Muscle layer of duodenum (tissue), 2 donors: ENCODE measurements at regions not wholly inside any gene's neighbourhood (a gene's known extent, or its start where the extent isn't known, plus 50 kb on each side); places are given as distances from the start of the nearest gene placed in this dataset.
"Not testable (repeated sequence)": the region's sequence is repeated elsewhere in the genome, so short reads cannot be mapped to it uniquely, and the experiment has no call there.

Source experiments
- H3K27ac ChIP-seq: one replicate; pipeline ENCODE4 v1.7.0; 2013; ENCODE audit warnings: mild to moderate bottlenecking, low read length
- H3K27me3 ChIP-seq: one replicate; pipeline ENCODE4 v1.7.0; 2013; ENCODE audit warnings: low read depth, mild to moderate bottlenecking, control low read depth, low read length
- H3K36me3 ChIP-seq, 2 donors: one replicate each; pipeline ENCODE4 v1.7.0; 2013; ENCODE audit warnings: low read length in 2 of 2, control low read depth in 1 of 2, mild to moderate bottlenecking in 1 of 2; ENCODE audit not compliant: insufficient read depth in 2 of 2, control insufficient read depth in 1 of 2
- H3K4me1 ChIP-seq, 2 donors: one replicate each; pipeline ENCODE4 v1.7.0; 2013; ENCODE audit warnings: low read length in 2 of 2, mild to moderate bottlenecking in 2 of 2, control low read depth in 1 of 2, moderate library complexity in 1 of 2; ENCODE audit not compliant: insufficient read depth in 2 of 2, control insufficient read depth in 1 of 2
- H3K4me3 ChIP-seq, 2 donors: one replicate each; pipeline ENCODE4 v1.7.0; 2013; ENCODE audit warnings: low read length in 2 of 2, low read depth in 1 of 2, mild to moderate bottlenecking in 1 of 2
- H3K9me3 ChIP-seq, 2 donors: one replicate each; pipeline ENCODE4 v1.7.0; 2013; ENCODE audit warnings: low read length in 2 of 2, control low read depth in 1 of 2, mild to moderate bottlenecking in 1 of 2; ENCODE audit not compliant: control insufficient read depth in 1 of 2
- donor health status: healthy.

- H3K27me3 ChIP-seq: no peaks in the 10 kb centered on the region
- no peaks in the 10 kb centered on the region for H3K4me1 ChIP-seq
- no peak overlapping the region for H3K4me3 ChIP-seq
- H3K36me3 ChIP-seq: no peaks in the 10 kb centered on the region
- H3K27ac ChIP-seq: no peak overlapping the region
- no peaks in the 10 kb centered on the region for H3K9me3 ChIP-seq
Measured at GRCh38 chr2:2590141-2590540, 259.1 kb upstream of the MYT1L start.

GRCh38 chr2:2588777-2589176 is 257.7 kb upstream of the MYT1L start:
- Histone ChIP-seq H3K9me3 (no peaks in the 10 kb centered on the region), H3K27me3 (no peaks in the 10 kb centered on the region), H3K4me3 (no peak overlapping the region), H3K4me1 (no peaks in the 10 kb centered on the region), H3K27ac (no peak overlapping the region), H3K36me3 (no peaks in the 10 kb centered on the region)

GRCh38 chr2:2587354-2587753 is 256.3 kb upstream of the MYT1L start:
- H3K9me3 ChIP-seq: no peaks in the 10 kb centered on the region

GRCh38 chr2:2586931-2587330 is 255.9 kb upstream of the MYT1L start:
- no peak overlapping the region for H3K27ac ChIP-seq
- no peaks in the 10 kb centered on the region for H3K27me3 ChIP-seq
- H3K4me3 ChIP-seq: no peak overlapping the region
- no peaks in the 10 kb centered on the region for H3K4me1 ChIP-seq
- H3K9me3 ChIP-seq: no peaks in the 10 kb centered on the region
- H3K36me3 ChIP-seq: no peaks in the 10 kb centered on the region

More at GRCh38 chr2:2587354-2587753, 256.3 kb upstream of the MYT1L start:
- no peaks in the 10 kb centered on the region for H3K4me1 ChIP-seq
- H3K36me3 ChIP-seq: no peaks in the 10 kb centered on the region
- H3K27ac ChIP-seq: no peak overlapping the region
- no peaks in the 10 kb centered on the region for H3K27me3 ChIP-seq
- no peak overlapping the region for H3K4me3 ChIP-seq

GRCh38 chr2:2586068-2586776 is 255.1 kb upstream of the MYT1L start:
- Histone ChIP-seq H3K27ac (no peak overlapping the region), H3K9me3 (no peaks in the 10 kb centered on the region), H3K27me3 (no peaks in the 10 kb centered on the region), H3K4me3 (no peak overlapping the region), H3K4me1 (no peaks in the 10 kb centered on the region), H3K36me3 (no peaks in the 10 kb centered on the region)

- no peaks in the 10 kb centered on the region for H3K9me3 ChIP-seq
- no peaks in the 10 kb centered on the region for H3K36me3 ChIP-seq
- H3K4me1 ChIP-seq: no peaks in the 10 kb centered on the region
- H3K27me3 ChIP-seq: no peaks in the 10 kb centered on the region
- no peak overlapping the region for H3K4me3 ChIP-seq
- no peak overlapping the region for H3K27ac ChIP-seq
Measured at GRCh38 chr2:2582998-2583545, 252.0 kb upstream of the MYT1L start.

- H3K27me3 ChIP-seq: no peaks in the 10 kb centered on the region
- no peaks in the 10 kb centered on the region for H3K4me1 ChIP-seq
- no peak overlapping the region for H3K27ac ChIP-seq
- no peaks in the 10 kb centered on the region for H3K36me3 ChIP-seq
- H3K9me3 ChIP-seq: no peaks in the 10 kb centered on the region
- H3K4me3 ChIP-seq: no peak overlapping the region
Measured at GRCh38 chr2:2581331-2582159, 250.5 kb upstream of the MYT1L start.

- H3K36me3 ChIP-seq: not testable (repeated sequence)
Measured at GRCh38 chr2:2580841-2581240, 249.8 kb upstream of the MYT1L start.

GRCh38 chr2:2580341-2580740 is 249.3 kb upstream of the MYT1L start:
- H3K27me3 ChIP-seq: no peaks in the 10 kb centered on the region
- H3K36me3 ChIP-seq: no peaks in the 10 kb centered on the region
- H3K4me3 ChIP-seq: no peak overlapping the region
- H3K4me1 ChIP-seq: no peaks in the 10 kb centered on the region
- H3K9me3 ChIP-seq: no peaks in the 10 kb centered on the region
- no peak overlapping the region for H3K27ac ChIP-seq

More at GRCh38 chr2:2580841-2581240, 249.8 kb upstream of the MYT1L start:
- H3K4me3 ChIP-seq, H3K27ac ChIP-seq, H3K27me3 ChIP-seq, H3K9me3 ChIP-seq, H3K4me1 ChIP-seq: not testable (repeated sequence)

GRCh38 chr2:2579814-2580213 is 248.7 kb upstream of the MYT1L start:
- H3K36me3 ChIP-seq: no peaks in the 10 kb centered on the region
- no peaks in the 10 kb centered on the region for H3K4me1 ChIP-seq
- no peak overlapping the region for H3K4me3 ChIP-seq
- no peaks in the 10 kb centered on the region for H3K27me3 ChIP-seq
- H3K27ac ChIP-seq: no peak overlapping the region
- H3K9me3 ChIP-seq: no peaks in the 10 kb centered on the region

GRCh38 chr2:2577407-2577831 is 246.3 kb upstream of the MYT1L start:
- Histone ChIP-seq H3K9me3 (no peaks in the 10 kb centered on the region), H3K4me3 (no peak overlapping the region), H3K36me3 (no peaks in the 10 kb centered on the region), H3K4me1 (no peaks in the 10 kb centered on the region), H3K27me3 (no peaks in the 10 kb centered on the region), H3K27ac (no peak overlapping the region)
